Suprapubic skin (tissue), 3 donors: ENCODE measurements at regions not wholly inside any gene's neighbourhood (a gene's known extent, or its start where the extent isn't known, plus 50 kb on each side); places are given as distances from the start of the nearest gene placed in this dataset.

Source experiments
- CTCF ChIP-seq, 2 donors: fragments of 200-600 bp in 1 of 2; fragments of 450-650 bp in 1 of 2; sonication (generic) in 1 of 2; IDR thresholded peaks; one replicate each; pipeline ENCODE4 v1.5.1; 2016 to 2019; ENCODE audit warnings: antibody characterized with exemption in 2 of 2, mild to moderate bottlenecking in 1 of 2, moderate library complexity in 1 of 2
- EP300 ChIP-seq: sonication (generic); formaldehyde crosslinking; IDR thresholded peaks from one replicate; pipeline ENCODE4 v1.6.1; 2017; ENCODE audit warnings: antibody characterized with exemption
- POLR2A ChIP-seq, 2 donors: fragments of 450-650 bp; IDR thresholded peaks; one replicate each; pipeline ENCODE4 v1.6.1; 2017; ENCODE audit warnings: antibody characterized with exemption in 2 of 2, mild to moderate bottlenecking in 2 of 2, moderate library complexity in 2 of 2

GRCh38 chr5:105849701-105850100, 1821.0 kb downstream of the EFNA5 start:
- TF ChIP-seq CTCF (IDR thresholded peaks at IDR 0.05) = no peak
- TF ChIP-seq POLR2A (IDR thresholded peaks at IDR 0.05) = no peak
- no peak for TF ChIP-seq EP300
